GM18909 (cell line): ENCODE measurements at regions not wholly inside any gene's neighbourhood (a gene's known extent, or its start where the extent isn't known, plus 50 kb on each side); places are given as distances from the start of the nearest gene placed in this dataset.

Source experiments
- ATAC-seq: cut with Tn5 transposase; IDR thresholded peaks from one replicate; pipeline ENCODE4 v1.9.1; 2021; ENCODE audit warnings: mild to moderate bottlenecking; ENCODE audit not compliant: unreplicated experiment, poor library complexity

- no peak for ATAC-seq
Observed at GRCh38 chr16:86791287-86792035, 213.1 kb downstream of the FOXL1 start.

DNA sequence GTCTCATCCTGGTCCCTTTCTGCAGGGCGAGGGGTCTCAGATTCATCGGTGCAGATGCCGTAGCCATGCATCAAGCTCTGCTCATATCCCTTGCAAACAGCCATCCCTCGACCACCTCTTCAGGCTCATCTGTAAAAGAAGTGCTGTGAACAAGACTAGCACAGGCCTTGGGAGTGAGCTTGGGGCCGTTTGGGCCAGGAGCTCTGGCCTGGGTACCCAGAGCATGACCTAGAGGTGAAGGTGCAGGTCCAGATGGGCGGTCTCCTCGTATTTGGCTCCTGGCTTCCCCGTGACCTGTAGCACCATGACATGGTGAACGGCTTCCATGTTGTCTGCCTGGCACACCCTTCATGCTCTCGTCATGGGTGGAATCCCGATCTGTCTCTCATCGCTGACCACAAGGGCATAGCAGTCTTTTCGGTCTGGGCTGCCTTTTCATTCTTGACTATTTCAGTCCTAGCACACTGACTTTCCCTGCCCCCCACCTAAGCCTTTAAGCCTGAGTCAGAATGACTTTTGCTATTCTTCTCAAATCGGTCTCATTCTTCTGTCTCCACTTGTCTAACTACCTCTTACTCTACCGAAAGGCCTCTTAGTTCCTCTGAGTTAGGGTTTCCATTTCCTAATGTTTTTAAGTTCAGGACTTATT lies 216.0 kb downstream of the FOXL1 start:
- no peak for ATAC-seq

GRCh38 chr16:86797700-86798099 lies 219.4 kb downstream of the FOXL1 start:
- ATAC-seq, result no peak

DNA sequence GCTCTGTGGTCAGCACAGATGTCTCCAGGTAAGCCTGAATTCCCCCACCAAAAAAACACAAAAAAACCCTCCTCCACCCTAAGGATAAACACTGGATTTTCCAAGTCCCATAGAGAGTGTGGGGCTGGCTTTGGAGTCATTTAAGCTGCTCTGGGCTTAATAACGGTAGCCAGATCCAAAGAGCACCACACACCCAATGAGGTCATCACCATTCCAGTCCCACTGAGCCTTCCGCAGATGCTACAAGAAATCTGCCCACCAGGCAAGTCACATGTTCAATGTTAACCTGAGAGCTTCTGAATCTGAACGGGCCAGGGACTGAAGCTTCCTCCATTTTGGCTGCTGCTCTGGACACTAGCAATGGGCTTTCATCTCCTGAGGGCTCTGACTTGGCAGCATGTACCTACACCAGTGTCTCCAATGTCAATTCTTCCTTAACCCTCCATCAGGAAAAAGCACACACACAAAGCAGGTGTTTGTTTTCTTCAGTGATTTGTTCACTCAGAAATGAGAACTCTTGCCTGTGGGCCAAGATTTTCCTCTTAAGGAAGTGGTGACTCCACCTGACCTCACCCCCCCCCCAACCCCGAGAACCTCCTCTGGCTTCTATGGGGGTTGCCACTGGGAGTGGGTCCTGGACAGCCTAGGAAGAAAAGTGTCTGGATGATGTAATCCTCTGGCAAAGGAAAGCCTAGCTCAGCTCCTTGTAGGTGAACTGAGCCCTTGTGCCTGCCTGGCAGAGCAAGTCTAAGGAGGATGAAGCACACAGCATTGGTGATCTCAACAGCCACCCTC lies 220.1 kb downstream of the FOXL1 start:
- ATAC-seq, result no peak

DNA sequence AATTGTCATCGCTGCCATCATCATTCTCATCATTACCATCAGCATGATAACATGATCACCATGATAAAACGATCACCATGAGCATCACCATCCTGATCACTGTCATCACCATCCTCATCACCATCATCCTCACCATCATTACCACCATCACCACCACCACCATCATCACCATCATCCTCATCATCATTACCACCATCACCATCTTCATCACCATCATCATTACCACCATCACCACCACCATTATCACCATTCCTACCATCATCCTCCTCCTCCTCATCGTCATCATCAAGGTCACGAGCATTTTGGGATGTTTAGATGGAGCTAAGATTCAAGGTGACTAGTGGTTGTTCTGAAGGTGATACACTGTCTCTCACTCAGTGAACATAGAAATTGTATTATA lies 221.0 kb downstream of the FOXL1 start:
- ATAC-seq, result no peak

GRCh38 chr16:86800894-86801293 lies 222.5 kb downstream of the FOXL1 start:
- ATAC-seq, result no peak

GRCh38 chr16:86802013-86802412 lies 223.7 kb downstream of the FOXL1 start:
- no peak for ATAC-seq

- ATAC-seq, result no peak
Observed at GRCh38 chr16:86805188-86805587, 226.8 kb downstream of the FOXL1 start.

DNA sequence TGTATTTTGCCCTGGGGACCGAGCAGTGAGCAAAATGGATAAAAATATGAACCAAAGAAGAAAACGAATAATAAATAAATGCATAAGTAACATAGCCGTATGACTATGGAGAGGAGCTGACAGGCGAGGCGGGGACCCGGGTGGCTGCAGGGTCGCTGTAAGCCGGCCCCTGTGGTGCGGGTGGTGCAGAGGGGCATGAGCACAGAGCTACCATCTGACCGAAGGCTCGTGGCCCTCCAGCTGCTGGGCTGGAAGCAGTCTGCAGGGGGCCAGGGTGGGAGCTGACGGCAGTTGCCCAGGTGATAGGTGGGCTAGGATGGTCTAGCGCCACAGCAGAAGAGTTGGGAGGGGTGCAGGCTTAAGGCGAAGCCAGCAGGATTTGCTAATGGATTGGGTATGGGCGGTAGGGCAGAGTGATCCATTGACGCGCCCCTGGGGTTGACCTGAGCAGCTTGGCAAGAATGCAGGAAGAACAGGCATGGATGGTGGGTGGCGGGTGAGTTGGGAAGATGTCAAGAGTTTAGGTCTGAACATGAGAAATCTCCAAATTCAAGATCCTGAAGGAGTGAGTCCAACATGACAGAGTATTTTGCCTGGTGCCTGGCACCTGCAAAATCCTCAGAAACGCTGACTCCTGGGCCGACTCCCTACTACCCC lies 228.0 kb downstream of the FOXL1 start:
- ATAC-seq, result no peak

GRCh38 chr16:86806838-86807351 lies 228.5 kb downstream of the FOXL1 start:
- ATAC-seq, result no peak

- no peak for ATAC-seq
Observed at GRCh38 chr16:86808863-86809444, 230.6 kb downstream of the FOXL1 start.

DNA sequence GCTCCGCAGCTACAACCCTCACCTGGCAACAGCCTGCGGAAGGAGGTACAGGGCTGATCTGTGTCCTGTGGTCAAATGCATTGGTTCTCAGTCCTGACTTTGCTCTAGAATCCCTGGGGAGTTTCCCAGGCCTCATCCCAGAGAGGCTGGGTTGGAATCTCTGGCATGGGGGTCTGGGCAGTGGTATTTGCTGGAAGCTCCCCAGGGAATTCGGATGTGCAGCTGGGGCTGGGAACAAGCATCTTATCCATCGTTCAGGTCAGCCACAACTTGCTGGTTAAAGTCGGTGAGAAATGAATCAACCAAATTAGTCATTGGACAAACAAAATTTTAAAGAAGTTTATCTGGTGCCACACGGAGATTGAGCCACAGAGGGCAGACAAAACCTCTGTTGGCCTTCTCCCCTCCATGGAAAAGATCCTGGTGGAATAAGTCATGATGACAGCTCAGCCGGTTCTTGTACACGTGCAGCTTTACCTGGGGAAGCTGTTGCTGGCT lies 231.2 kb downstream of the FOXL1 start:
- no peak for ATAC-seq

GRCh38 chr16:86810062-86810461 lies 231.7 kb downstream of the FOXL1 start:
- ATAC-seq, result no peak

- ATAC-seq, result no peak
Observed at GRCh38 chr16:86812363-86812970, 234.1 kb downstream of the FOXL1 start.

- no peak for ATAC-seq
Observed at GRCh38 chr16:86814256-86814655, 235.9 kb downstream of the FOXL1 start.

GRCh38 chr16:86816930-86817625 lies 238.7 kb downstream of the FOXL1 start:
- no peak for ATAC-seq

GRCh38 chr16:86818671-86819532 lies 240.6 kb downstream of the FOXL1 start:
- no peak for ATAC-seq

GRCh38 chr16:86819533-86819892 lies 241.2 kb downstream of the FOXL1 start:
- ATAC-seq, result no peak
